SK-N-SH (cell line): ENCODE measurements at regions not wholly inside any gene's neighbourhood (a gene's known extent, or its start where the extent isn't known, plus 50 kb on each side); places are given as distances from the start of the nearest gene placed in this dataset.

Source experiments
- CTCF ChIA-PET: fragments of 300-600, 350-600 bp; formaldehyde crosslinking; extraction: SDS; loops from one replicate; lab custom pipeline; 2021; lab: Yijun Ruan, JAX
- POLR2A ChIA-PET: fragments of 350-600 bp; sonication (Branson Sonifier 250); formaldehyde crosslinking; extraction: SDS; loops from one replicate; lab custom pipeline; 2020; ENCODE audit warnings: antibody characterized with exemption, inconsistent platforms; lab: Yijun Ruan, JAX
- DNase-seq: peaks from one replicate; pipeline ENCODE4 v3.0.0; 2012
- H2AFZ ChIP-seq: fragments of 200-600 bp; sonication (generic); 2 replicates; pipeline ENCODE4 v1.8.1; 2016; ENCODE audit warnings: antibody characterized with exemption, mild to moderate bottlenecking, low read depth
- H3F3A ChIP-seq: fragments of 200-600 bp; sonication (generic); replicated peaks from 2 replicates; pipeline ENCODE3; 2016; ENCODE audit warnings: antibody characterized with exemption, mild to moderate bottlenecking; ENCODE audit not compliant: insufficient read depth
- H3K27ac ChIP-seq, 2 experiments: fragments of 200-500 bp in 1 of 2; fragments of 200-600 bp in 1 of 2; sonication (Bioruptor generic) in 1 of 2; sonication (generic), shearing (Covaris generic) in 1 of 2; 2 replicates each; pipeline versions ENCODE4 v1.5.1 to v1.6.1; 2014 to 2016; ENCODE audit warnings: low read depth in 2 of 2, inconsistent platforms in 1 of 2, low read length in 1 of 2, mild to moderate bottlenecking in 1 of 2, mixed read lengths in 1 of 2
- H3K27me3 ChIP-seq: fragments of 200-600 bp; sonication (generic), shearing (Covaris generic); 2 replicates; pipeline ENCODE4 v1.6.1; 2016; ENCODE audit warnings: mixed run types; ENCODE audit not compliant: insufficient read depth
- H3K36me3 ChIP-seq, 2 experiments: fragments of 200-500 bp in 1 of 2; fragments of 200-600 bp in 1 of 2; sonication (Bioruptor generic) in 1 of 2; sonication (generic) in 1 of 2; replicated peaks in 1 of 2; 2 replicates each; pipeline versions ENCODE3 to v1.5.1; 2014 to 2016; ENCODE audit warnings: low read length in 1 of 2, mild to moderate bottlenecking in 1 of 2; ENCODE audit not compliant: insufficient read depth in 2 of 2, control insufficient read depth in 1 of 2
- H3K4me1 ChIP-seq, 2 experiments: fragments of 200-500 bp in 1 of 2; fragments of 200-600 bp in 1 of 2; sonication (Bioruptor generic) in 1 of 2; sonication (generic), shearing (Covaris generic) in 1 of 2; 2 replicates each; pipeline versions ENCODE4 v1.5.1 to v1.6.1; 2014 to 2016; ENCODE audit warnings: low read depth in 1 of 2, low read length in 1 of 2, mixed run types in 1 of 2; ENCODE audit not compliant: insufficient read depth in 2 of 2, control insufficient read depth in 1 of 2
- H3K4me2 ChIP-seq: fragments of 200-600 bp; sonication (generic), shearing (Covaris generic); 2 replicates; pipeline ENCODE4 v1.6.1; 2017; ENCODE audit warnings: mixed run types
- H3K4me3 ChIP-seq, 2 experiments: fragments of 200-500 bp in 1 of 2; fragments of 200-600 bp in 1 of 2; sonication (Bioruptor generic) in 1 of 2; sonication (generic), shearing (Covaris generic) in 1 of 2; 2 replicates each; pipeline versions ENCODE4 v1.5.1 to v1.8.1; 2014 to 2016; ENCODE audit warnings: low read depth in 2 of 2, inconsistent platforms in 1 of 2, low read length in 1 of 2, mild to moderate bottlenecking in 1 of 2, mixed read lengths in 1 of 2, moderate library complexity in 1 of 2
- H3K79me2 ChIP-seq: fragments of 200-600 bp; sonication (generic); 2 replicates; pipeline ENCODE4 v1.8.1; 2017; ENCODE audit warnings: mild to moderate bottlenecking; ENCODE audit not compliant: insufficient read depth
- H3K9ac ChIP-seq: fragments of 200-600 bp; sonication (generic); 2 replicates; pipeline ENCODE4 v1.6.1; 2017; ENCODE audit warnings: mixed run types
- H3K9me2 ChIP-seq: fragments of 200-600 bp; sonication (generic); 2 replicates; pipeline ENCODE4 v1.6.1; 2017; ENCODE audit warnings: mixed run types
- H3K9me3 ChIP-seq: fragments of 200-600 bp; sonication (generic); 2 replicates; pipeline ENCODE4 v1.6.1; 2017; ENCODE audit warnings: mixed run types, mild to moderate bottlenecking, moderate library complexity
- H4K20me1 ChIP-seq: fragments of 200-600 bp; sonication (generic); 2 replicates; pipeline ENCODE4 v1.6.1; 2017; ENCODE audit warnings: mild to moderate bottlenecking, mixed run types; ENCODE audit not compliant: insufficient read depth
- CHD2 ChIP-seq: fragments of 150-350 bp; IDR thresholded peaks from 2 replicates; pipeline ENCODE4 v1.6.1; 2018; ENCODE audit warnings: low read length; ENCODE audit not compliant: partially characterized antibody
- ELF1 ChIP-seq: IDR thresholded peaks from 2 replicates; pipeline ENCODE4 v1.4.0; 2012
- EP300 ChIP-seq, 2 experiments: IDR thresholded peaks; 2 replicates each; pipeline versions ENCODE4 v1.4.0 to v1.6.1; 2012; ENCODE audit warnings: borderline replicate concordance in 1 of 2, low read depth in 1 of 2, low read length in 1 of 2
- EZH2phosphoT487 ChIP-seq: fragments of 200-600 bp; sonication (generic); IDR thresholded peaks from 2 replicates; pipeline ENCODE4 v1.6.1; 2017; ENCODE audit warnings: low read depth, mixed run types, mild to moderate bottlenecking, antibody characterized with exemption, moderate library complexity, borderline replicate concordance
- FOSL2 ChIP-seq: IDR thresholded peaks from 2 replicates; pipeline ENCODE4 v1.4.0; 2012; ENCODE audit warnings: low read depth, mild to moderate bottlenecking, moderate library complexity, borderline replicate concordance
- FOXM1 ChIP-seq: IDR thresholded peaks from 2 replicates; pipeline ENCODE4 v1.4.0; 2012; ENCODE audit warnings: low read depth, mild to moderate bottlenecking
- IRF3 ChIP-seq: fragments of 150-350 bp; IDR thresholded peaks from 2 replicates; pipeline ENCODE4 v1.6.1; 2016; ENCODE audit warnings: mild to moderate bottlenecking, low read depth, low read length
- JUND ChIP-seq: IDR thresholded peaks from 2 replicates; pipeline ENCODE4 v1.4.0; 2012
- MXI1 ChIP-seq: IDR thresholded peaks from 2 replicates; pipeline ENCODE4 v1.6.1; 2012; ENCODE audit warnings: mild to moderate bottlenecking, low read depth, low read length, improper control_type of control experiment
- NRF1 ChIP-seq: IDR thresholded peaks from 2 replicates; pipeline ENCODE4 v1.6.1; 2012; ENCODE audit warnings: low read depth, mild to moderate bottlenecking, low read length
- PBX3 ChIP-seq: IDR thresholded peaks from 2 replicates; pipeline ENCODE4; 2012
- RAD21 ChIP-seq: IDR thresholded peaks from 2 replicates; pipeline ENCODE4 v1.6.1; 2012; ENCODE audit warnings: mild to moderate bottlenecking, low read length
- RCOR1 ChIP-seq: fragments of 150-350 bp; IDR thresholded peaks from 2 replicates; pipeline ENCODE4 v1.6.1; 2017; ENCODE audit warnings: antibody characterized with exemption, low read length
- SIN3A ChIP-seq: IDR thresholded peaks from 2 replicates; pipeline ENCODE4 v1.6.1; 2012; ENCODE audit warnings: low read depth, mild to moderate bottlenecking, low read length, moderate library complexity, borderline replicate concordance
- SMC3 ChIP-seq: IDR thresholded peaks from 2 replicates; pipeline ENCODE4 v1.6.1; 2012; ENCODE audit warnings: low read depth, low read length, improper control_type of control experiment
- TAF1 ChIP-seq: IDR thresholded peaks from 2 replicates; pipeline ENCODE4 v1.6.1; 2012; ENCODE audit warnings: low read depth, mild to moderate bottlenecking, low read length, moderate library complexity, borderline replicate concordance
- TCF12 ChIP-seq: IDR thresholded peaks from 2 replicates; pipeline ENCODE4 v1.4.0; 2012
- TEAD4 ChIP-seq: IDR thresholded peaks from 2 replicates; pipeline ENCODE4 v1.4.0; 2012; ENCODE audit warnings: mild to moderate bottlenecking, borderline replicate concordance; ENCODE audit not compliant: insufficient read depth
- USF2 ChIP-seq: fragments of 150-350 bp; IDR thresholded peaks from 2 replicates; pipeline ENCODE4 v1.6.1; 2017; ENCODE audit warnings: antibody characterized with exemption, low read length, low read depth, borderline replicate concordance
- ZBTB33 ChIP-seq: IDR thresholded peaks from 2 replicates; pipeline ENCODE4 v1.4.0; 2012; ENCODE audit warnings: low read depth, borderline replicate concordance
- WGBS: methylation state at CpG from one replicate; pipeline ENCODE4 v1.1.6; 2017; ENCODE audit warnings: low lambda C conversion rate; 5-methylcytosine and 5-hydroxymethylcytosine counted together

DNA sequence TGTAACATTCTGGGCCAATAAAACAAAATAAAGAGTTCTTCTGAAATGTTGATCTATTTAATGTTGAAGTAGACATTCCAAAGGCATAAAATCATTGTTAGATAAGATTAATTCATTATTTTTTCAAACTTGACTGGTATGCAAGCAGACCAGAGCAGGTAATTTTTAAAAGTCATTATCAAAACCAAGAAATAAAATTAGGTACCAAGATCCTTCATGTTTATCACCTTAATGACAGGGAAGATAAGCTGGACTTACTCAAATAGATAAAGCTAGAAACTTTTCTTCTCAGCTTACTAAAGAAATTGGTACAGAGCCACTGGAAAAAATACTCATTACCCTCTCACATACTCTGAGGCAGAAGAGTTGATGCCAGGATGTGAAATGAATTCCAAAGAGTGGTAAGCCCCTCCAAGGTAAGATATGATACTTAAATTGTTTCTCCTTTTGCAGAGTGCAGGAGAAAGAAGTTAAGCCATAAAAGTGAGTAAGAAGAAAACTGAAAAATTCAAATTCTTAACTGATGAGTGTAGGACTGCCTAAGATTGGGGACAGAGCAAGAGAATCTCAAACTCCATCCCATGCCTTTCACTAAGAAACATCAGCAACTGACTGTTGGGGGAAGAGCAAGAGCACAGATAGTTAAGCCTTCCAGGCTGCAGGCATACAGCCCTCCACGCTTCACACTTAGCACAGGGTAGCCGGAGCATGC, 111.9 kb downstream of the SLC41A2 start:
- POLR2A ChIA-PET: no interaction called here
- no peak for TF ChIP-seq EZH2phosphoT487
- TF ChIP-seq SIN3A: no peak
- no peak for TF ChIP-seq FOXM1
- peak; percentile 36; the same call in 1 of the 2 replicates for TF ChIP-seq PBX3
- peak; percentile 34; the same call in 1 of the 2 replicates for TF ChIP-seq TCF12
- peak; percentile 30 for TF ChIP-seq JUND
- peak in 1 of 2 experiments; percentile 17; a peak in 1 of 4 replicates for TF ChIP-seq EP300 (IDR thresholded peaks at IDR 0.05; ENCODE audit: borderline replicate concordance in 1 of 2, low read depth in 1 of 2, low read length in 1 of 2)
- H2AFZ ChIP-seq: no peak overlapping the region
- H3K4me1 ChIP-seq: 0 out of 4 replicates have a peak, but pooled peaks cover 0 to 7% of the 10 kb centered on the region in 2 experiments
- no peaks in the 10 kb centered on the region for H3F3A ChIP-seq
- no peak overlapping the region for H3K4me2 ChIP-seq
- no peak for DNase-seq
- H3K9me2 ChIP-seq: no peaks in the 10 kb centered on the region
- H3K79me2 ChIP-seq: no peaks in the 10 kb centered on the region
- H3K9ac ChIP-seq: no peak overlapping the region
- H3K36me3 ChIP-seq: no peaks in the 10 kb centered on the region
- no peaks in the 10 kb centered on the region for H4K20me1 ChIP-seq
- no peak overlapping the region for H3K4me3 ChIP-seq
- 95% methylated on average over 2 of the region's 2 CpGs for WGBS
- H3K27me3 ChIP-seq: no peaks in the 10 kb centered on the region
- H3K27ac ChIP-seq: peak overlapping the region in 1 of 2 experiments; percentile 18; a peak in 2 of 4 replicates
- H3K9me3 ChIP-seq: no peaks in the 10 kb centered on the region
- CTCF ChIA-PET: no interaction called here

DNA sequence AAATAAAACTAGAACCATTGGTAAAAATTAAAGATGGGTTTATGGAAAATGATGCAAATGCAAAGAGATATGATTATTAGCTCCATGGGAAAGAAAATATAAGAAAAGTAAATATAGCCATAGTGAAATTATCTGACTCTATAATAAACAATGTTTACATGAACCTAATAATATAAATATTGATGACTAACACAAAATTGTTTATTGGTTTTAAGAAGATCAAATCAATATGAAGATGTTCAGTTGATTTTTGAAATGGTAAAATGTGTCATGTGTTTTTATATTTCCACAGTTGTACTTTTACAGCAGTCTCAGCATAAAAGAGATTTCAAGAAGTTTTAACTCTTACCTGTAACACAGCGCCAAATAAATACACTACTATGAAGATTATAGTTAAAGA, 114.0 kb downstream of the SLC41A2 start:
- Histone ChIP-seq H3K79me2 (no peaks in the 10 kb centered on the region), H3K4me1 (0 out of 4 replicates have a peak, but pooled peaks cover 0 to 7% of the 10 kb centered on the region in 2 experiments), H3K4me2 (no peak overlapping the region), H2AFZ (no peak overlapping the region), H3K27ac (no peak overlapping the region), H3K9me2 (no peaks in the 10 kb centered on the region), H3K36me3 (no peaks in the 10 kb centered on the region), H4K20me1 (no peaks in the 10 kb centered on the region), H3K9ac (no peak overlapping the region), H3K9me3 (no peaks in the 10 kb centered on the region), H3K27me3 (no peaks in the 10 kb centered on the region), H3K4me3 (no peak overlapping the region), H3F3A (no peaks in the 10 kb centered on the region)
- 100% methylated on average over 1 of the region's 1 CpG for WGBS
- ChIA-PET CTCF (no interaction called here), POLR2A (no interaction called here)
- no peak for DNase-seq
- TF ChIP-seq TCF12 (no peak), RAD21 (no peak), RCOR1 (no peak), IRF3 (no peak), ELF1 (no peak), TAF1 (no peak), CHD2 (no peak), MXI1 (no peak), EP300 (IDR thresholded peaks at IDR 0.05; ENCODE audit: borderline replicate concordance in 1 of 2, low read depth in 1 of 2, low read length in 1 of 2) (no peak), USF2 (no peak), SMC3 (no peak), SIN3A (no peak), NRF1 (no peak), TEAD4 (no peak), ZBTB33 (no peak), FOSL2 (no peak), EZH2phosphoT487 (no peak)
